GM19455 (cell line): ENCODE measurements at regions not wholly inside any gene's neighbourhood (a gene's known extent, or its start where the extent isn't known, plus 50 kb on each side); places are given as distances from the start of the nearest gene placed in this dataset.

ENCODE experiments used
- ATAC-seq: cut with Tn5 transposase; IDR thresholded peaks from one replicate; pipeline ENCODE4 v1.9.1; 2021; ENCODE audit not compliant: unreplicated experiment

DNA sequence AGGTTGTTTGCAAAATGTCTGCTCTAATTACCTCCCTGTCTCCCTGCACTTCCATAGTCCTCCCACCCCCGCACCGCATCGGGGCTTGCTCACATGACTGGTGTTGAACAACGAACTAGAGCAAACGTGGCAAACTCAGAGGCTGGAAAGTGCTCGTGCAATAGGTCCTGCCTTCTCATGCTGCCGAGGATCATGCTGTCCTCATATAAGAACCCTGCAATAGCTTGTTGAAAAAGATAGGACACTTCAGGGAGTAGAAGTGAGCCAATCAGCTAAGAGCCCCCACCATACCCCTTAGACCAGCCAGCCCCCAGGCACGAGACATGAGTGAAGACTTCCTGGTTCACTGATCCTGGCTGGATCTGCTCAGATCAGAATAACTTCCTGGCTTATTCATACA lies 219.2 kb downstream of the C6orf118 start:
- ATAC-seq = no peak

DNA sequence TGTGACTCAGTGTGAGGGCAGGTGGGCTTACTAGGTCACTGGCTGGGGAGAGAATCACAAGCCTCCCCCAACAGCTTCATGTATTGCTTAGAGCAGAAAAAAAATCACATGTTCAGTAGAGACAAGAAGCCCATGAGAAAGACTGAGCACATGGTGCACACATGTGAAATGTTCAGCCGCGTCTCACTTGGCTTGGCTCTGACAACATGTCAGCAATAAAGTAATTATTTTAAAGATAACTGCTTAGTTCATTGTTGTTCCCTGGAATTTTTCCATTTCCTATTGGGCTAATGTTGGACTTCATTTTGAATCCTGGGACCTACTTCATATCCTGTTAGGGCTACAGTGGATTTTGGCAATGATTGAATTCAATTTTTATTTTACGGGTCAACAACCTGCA lies 222.6 kb downstream of the C6orf118 start:
- no peak for ATAC-seq

DNA sequence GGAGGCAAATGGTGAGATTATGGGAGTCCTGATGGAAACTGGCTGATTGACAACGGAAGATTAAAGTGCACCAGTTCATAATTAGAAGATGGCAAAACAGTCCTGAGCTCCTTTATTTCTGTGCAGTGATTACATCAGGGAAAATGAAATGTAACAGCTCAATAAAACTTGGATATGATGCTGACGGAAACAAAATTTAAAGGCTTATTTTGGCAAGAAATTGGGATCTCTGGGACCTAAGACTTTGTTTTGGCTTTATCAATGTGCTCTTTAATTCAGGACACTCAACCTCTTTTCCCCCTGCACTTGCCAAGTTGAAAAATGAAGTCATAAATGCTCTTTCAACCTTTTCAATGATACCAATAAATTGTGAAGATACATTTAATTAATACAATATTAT lies 226.8 kb downstream of the C6orf118 start:
- no peak for ATAC-seq

DNA sequence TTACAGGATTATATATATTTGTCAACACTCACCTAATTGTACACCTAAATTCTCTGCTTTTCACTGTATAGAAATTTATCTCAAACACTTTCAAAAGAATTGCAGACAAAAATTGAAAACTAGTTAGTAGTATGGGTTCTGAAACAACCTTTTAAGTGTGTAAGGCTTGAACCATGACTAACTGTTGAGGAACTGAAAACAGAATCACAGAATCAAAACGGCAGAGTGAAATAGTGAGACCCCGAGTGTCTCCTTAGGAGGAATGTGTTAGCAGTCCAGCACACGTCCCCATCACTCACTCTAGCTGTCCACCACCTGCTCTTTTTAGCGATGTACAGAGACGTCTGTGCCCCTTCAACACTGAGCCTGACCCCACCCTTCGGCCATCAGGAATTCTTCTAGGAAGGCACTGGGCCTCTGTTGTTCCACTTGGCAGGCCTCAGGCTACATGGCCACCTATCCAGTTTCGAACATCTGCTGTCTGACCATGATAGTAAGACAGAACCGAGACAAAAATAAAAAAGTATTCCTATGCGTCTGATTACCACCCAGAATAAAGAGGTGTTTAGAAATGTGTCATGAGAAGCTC lies 227.4 kb downstream of the C6orf118 start:
- ATAC-seq = no peak

DNA sequence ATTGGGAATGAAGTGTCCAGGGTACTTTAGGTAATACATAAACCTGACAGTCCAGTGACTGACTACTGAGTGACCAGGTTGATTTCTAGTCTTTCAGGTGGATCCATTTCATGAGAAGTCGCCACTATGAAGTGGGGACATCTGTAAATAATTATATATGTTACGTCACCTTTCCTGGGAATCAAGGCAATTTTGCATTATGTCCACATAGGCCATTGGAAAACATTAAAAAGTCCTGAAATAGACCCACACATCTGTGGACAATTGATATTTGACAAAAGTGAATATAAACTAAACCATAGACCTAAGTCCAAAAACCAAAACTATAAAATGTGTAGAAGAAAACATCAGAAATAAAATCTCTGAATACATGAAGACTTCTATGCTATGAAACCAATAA lies 231.5 kb downstream of the C6orf118 start:
- no peak for ATAC-seq

DNA sequence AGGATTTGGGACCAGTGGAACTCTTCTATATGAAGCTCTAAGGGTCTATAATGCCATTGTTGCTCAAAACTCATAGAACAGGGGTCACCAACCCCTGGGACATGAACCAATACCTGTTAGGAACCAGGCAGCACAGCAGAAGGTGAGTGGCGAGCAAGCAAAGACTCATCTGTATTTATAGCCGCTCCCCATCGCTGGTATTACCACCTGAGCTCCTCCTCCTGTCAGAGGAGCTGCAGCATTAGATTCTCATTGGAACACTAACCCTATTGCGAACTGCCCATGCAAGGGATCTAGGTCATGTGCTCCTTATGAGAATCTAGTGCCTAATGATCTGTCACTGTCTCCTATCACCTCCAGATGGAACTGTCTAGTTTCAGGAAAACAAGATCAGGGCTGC lies 237.5 kb downstream of the C6orf118 start:
- ATAC-seq = no peak

DNA sequence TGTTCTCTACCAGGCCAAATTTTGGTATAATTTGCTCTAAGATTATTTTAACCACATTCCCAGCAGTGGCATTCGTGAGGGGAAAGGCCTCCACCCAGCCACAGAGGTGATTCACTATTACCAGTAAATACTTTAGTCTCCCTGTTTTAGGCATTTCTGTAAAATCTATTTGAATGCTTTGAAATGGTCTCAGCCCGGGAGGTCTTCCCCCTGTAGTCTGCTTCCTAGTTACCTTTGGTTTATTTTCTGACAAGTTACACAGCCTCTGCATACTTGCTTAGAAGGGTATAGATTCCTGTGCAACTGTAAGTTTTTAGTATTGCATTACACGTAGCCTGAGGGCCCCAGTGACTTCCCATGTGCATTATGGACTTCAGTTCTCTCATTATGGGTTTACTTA lies 248.7 kb downstream of the C6orf118 start:
- ATAC-seq = no peak

DNA sequence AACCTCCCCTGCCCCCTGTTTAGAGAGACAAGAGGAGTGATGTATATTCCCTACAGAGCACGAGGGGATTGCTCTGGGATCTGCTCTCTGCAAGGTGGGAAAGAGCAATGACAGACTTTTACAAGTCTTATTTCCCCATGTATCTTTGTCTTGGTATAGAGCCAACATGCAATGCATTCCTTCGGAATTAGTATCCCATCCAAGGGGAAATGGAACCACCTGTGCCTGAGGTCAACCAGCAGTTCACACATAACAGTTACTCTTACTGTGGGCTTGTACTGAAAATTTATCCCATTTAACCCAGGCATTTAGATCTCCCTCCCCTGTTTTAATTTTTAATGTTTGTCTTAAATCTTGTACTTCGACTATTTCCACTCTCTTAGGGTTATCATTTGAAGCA lies 250.4 kb downstream of the C6orf118 start:
- ATAC-seq = no peak

DNA sequence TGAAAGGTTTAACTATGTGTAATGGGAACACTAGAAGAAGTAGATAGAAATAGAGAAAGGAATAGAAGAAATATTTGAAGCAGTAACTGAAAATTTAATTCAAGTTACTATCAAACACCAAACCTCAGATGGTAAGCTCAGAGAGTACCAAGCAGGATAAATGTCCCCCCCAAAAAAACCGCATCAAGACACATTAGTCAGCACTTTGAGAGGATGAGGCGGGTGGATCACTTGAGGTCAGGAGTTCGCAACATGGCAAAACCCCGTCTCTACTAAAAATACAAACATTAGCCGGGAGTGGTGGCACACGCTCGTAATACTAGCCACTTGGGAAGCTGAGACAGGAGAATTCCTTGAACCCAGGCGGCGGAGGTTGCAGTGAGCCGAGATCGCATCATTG lies 253.1 kb downstream of the C6orf118 start:
- ATAC-seq = no peak

DNA sequence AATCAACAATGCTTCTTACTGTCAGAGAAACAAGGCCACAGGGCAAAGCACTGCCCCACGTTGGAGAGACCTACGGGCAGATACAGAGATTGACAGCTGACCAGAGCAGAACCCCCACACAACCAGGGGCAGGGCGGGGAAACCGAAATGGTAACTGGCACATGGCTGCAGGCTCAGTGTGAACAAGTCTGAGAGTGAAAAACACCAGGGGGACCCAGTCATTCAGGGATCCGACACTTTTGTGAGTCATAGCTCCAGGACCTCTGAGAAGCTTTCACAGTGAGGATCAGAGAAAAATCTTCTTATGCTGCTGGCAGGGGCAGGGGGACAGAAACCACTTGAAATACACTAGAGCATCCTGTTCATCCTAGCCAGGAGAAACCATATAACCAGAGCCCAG lies 254.2 kb downstream of the C6orf118 start:
- ATAC-seq = no peak

DNA sequence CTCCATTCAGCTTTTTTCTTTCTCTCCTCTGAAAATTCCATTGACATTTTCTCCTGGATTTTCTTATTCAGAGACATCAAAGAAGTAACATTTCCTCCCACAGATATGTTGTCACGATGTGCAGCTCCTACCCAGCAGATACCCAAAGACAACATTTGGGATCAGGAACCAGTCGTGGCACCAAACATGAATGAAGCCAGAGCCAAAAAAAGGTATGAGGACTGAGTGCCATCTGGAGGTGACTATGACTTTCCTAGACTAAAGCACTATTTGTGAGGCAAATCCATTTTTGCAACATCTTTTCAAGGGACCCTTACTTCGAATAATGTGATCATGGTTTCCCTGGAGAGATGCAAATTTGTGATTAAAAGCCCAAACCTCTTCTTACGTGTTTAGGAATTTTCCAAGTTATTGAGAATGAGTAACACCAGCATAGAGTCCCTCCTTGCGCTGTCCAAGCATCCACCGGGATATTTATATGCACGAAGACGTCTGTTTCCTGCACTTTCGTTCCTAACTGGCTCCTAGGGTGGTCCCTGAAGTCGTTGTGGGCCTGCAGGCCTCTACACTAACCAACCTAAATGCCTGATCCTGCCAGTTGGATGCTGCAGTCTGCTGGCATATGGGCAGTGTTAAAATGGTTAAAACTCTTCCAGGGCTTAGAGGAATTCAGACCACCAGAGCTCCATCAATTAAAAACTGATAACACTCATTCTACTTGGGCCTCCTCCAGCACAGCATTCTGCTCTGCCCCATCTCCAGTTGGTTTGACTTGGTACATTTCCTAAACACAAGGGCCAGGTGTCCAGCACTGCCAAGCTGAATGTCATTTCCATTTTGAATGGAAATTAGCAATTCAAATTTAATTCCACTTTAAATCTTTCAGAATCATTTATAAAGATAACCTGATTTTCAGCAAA lies 256.6 kb downstream of the C6orf118 start:
- ATAC-seq = no peak

DNA sequence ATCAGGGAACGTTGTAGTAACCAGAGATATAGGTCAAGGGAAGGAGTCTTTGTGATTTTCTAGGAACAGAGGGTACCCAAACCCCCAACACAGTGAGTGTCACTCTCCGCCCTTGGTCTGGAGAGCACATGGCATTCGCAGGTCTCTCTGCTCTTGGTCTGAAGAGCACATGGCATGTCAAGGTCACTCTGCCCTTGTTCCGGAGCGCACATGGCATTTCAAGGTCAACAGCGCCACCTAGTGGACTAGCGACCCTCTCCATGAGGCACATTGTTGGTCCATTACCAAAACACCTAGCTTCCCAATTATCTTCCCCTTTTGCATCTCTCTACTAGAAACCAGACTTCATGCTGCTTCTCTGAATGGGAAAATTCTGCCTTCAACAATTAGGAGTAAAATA lies 260.0 kb downstream of the C6orf118 start:
- no peak for ATAC-seq

DNA sequence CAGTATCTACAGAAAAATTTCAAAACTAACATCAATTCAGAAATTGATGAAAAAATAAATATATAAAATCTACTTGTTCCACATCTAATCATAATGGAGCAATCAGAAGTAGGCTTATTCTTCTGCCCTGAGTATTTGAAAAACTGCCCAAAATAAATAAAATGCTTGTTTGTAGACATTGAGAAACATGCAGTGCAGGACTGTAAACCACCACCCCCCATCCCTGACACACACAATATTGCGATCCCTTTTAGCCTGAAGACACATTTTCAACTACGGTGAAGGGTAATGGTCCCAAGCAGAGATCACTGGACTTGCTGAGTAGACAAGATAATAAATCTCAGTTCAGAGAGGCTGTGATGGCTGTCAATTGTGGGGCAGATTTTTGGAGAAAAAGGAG lies 261.5 kb downstream of the C6orf118 start:
- no peak for ATAC-seq

DNA sequence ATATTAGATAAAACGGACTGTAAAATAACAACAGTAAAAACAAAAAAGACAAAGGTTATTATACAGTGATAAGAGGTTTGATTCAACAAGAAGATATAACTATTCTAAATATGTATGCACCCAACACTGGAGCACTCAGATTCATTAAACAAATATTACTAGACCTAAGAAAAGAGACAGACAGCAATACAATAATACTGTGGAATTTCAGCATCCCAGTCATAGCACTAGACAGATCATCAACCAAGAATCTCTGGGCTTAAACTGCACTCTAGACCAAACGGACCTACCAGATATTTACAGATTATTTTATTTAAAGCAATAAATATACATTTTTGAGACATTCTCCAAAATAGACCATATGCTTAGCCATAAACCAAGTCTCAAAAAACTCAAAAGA lies 263.8 kb downstream of the C6orf118 start:
- ATAC-seq = no peak

DNA sequence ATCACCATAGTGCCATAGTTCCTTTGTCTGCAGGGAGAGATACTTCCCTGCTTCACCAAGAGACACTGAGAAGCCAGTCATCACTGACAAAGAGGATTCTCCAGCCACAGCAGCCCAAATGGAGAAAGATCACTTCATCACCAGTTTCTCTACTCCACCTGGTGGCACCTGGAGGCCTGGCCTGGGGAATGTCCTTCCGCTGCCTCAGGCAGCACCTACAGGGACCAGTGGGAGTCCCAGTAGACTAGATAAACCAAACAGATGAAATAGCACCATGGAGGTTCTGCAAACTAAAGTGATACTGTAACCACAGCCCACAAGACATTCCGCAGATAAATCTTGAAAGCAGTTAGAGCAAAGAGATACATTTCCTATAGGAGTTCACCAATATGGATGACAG lies 266.5 kb downstream of the C6orf118 start:
- ATAC-seq = no peak

DNA sequence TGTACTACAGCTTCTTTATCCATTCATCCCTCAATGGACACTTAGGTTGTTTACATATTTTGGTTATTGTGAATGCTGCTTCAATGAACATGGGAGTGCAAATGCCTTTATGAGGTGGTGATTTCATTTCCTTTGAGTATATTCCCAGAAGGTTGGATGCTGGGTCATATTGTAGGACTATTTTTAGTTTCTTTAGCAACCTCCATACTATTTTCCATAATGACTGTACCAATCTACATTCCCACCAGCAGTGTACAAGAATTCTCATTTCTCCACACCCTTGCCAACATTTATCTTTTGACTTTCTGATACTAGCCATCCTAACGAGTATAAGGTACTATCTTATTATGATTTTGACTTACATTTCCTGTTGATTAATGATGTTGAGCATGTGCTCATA lies 269.0 kb downstream of the C6orf118 start:
- no peak for ATAC-seq

DNA sequence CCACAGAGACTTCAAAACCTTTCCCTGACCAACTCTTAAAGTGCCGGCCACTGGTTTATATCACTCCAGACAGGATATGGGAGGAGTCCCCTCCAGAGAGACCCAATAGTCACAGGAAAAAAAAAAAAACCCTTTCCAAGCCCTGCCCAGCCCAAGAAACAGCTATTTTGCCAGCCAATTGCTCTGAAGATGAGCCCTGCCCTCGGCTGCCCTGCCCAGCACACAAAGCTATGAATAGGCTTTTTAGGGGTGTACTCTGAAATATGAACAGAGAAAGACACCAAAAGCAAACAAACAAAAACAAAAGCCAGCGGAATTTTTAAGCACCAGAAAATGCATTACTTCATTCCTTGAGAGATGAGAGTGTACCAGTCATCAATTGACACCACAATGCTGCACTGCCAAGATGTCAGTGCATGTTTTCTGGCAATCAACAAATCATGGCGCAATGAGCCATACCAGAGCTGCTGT lies 275.1 kb downstream of the C6orf118 start:
- no peak for ATAC-seq

DNA sequence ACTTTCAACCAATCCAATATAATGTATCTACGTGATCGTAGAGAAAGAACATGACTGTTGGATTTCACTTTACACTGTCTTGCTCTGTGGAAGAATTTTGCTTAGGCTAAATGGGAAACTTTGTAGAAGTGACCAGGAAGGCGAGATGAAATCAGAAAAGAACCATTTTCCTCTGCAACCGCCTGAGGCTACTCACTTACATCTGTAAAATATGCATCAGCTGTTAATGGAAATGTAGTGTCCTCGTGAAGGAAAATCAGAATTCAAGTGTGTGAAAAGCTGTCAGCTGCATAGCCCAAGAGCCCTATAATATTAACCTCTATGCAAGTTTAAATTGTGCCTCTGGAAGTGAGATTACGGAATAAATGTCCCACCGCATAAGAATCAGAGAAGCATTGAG lies 277.9 kb downstream of the C6orf118 start:
- no peak for ATAC-seq

DNA sequence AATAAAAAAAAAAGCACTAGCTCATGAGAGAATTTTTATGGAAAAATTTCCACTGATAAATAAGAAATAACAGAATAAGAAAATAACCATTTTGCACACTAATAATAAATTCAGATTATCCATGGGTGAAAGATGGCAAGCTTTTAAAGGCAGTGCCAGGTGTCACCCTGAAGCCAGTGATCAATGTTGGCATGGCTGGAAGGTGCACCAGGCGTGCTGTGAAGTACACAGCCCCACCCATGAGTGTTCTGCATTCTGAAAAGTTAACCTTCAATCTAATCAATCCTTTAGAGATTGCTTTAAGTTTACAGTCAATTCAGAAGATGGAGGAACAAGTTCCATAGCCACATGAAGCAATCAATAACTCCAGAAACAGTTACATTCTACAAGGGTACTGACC lies 284.4 kb downstream of the C6orf118 start:
- no peak for ATAC-seq

DNA sequence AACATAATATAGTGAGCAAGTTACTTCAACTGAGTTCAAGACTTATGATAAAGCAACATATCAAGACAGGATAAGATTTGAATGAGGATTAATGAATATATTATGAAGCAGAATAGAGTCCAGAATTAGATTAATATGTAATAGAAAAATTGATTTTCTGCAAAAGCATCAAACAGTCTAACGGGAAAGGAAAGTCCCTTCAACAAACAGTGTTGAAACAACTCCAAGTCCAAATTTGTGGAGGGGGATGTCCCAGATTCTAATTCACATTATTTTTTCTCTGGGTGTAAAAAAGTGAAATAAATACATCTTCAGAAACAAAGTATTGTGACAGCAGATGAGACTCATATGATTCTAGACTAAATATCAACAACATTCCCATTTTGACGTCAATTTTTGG lies 289.7 kb downstream of the C6orf118 start:
- no peak for ATAC-seq

DNA sequence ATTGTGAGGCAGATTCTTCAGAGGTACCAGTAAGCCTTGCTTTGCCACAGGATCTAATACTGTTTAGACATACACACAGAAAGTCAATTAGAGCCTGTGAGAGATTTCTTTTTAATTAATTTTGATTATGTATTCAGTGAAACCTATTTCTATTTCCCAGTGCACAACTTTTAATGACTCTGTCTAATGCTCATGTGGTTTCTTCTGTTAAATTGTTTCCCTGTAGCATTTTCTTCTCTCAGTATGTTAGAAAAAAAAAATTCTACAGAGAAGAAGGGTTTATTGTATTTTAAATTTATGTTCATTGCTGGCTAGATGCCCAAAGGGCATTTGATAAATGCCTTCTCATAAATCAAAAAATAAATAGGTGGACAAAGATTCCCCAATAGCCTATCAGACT lies 293.7 kb downstream of the C6orf118 start:
- ATAC-seq = no peak

DNA sequence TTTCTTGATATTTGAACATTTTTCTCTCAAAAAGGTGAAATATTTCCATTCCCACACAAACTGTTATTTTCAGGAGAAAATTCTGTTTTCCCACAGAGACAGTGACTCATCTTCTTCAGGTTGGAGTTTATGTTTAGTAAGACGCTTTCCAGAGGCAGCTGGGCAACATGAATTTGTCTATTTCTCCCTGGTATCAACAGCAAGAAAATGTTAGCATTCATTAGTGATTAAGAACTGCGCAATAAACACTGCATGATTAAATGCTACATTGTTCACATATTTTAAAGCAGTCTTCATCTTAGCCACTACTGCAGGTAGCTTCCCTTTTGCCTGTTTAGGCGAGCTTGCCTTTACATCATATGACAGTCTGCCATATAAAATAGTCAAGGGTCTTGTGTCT lies 295.7 kb downstream of the C6orf118 start:
- ATAC-seq = no peak

DNA sequence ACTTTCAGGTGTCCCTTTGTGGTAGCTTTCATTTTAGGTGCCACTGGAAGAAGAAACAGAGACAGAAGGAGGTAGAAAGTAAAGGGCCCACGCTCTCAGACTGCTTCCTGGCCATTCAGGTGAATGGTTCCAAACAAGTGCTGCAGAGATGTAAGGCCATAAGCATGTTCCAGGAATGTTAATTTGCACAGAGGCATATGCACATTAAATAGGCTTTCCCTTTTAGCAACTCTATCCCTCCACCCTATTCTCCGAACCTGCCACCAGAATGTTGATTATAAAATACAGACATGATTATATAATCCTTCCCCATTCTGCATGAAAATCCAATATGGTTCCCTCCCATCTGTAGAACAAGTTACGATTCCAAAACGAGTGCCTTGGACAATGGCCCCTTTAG lies 297.2 kb downstream of the C6orf118 start:
- no peak for ATAC-seq
